ENCODE measurements at regions not wholly inside any gene's neighbourhood (a gene's known extent, or its start where the extent isn't known, plus 50 kb on each side); places are given as distances from the start of the nearest gene placed in this dataset.

GRCh38 chr11:116078101-116078591 lies 573.9 kb upstream of the CADM1 start:
- CTCF ChIA-PET, result no interaction called here
- in situ Hi-C loops (cut with HindIII; ENCODE audit: low pct_unique_long_range_greater_than_20kb, low sequenced_read_pairs), result no loop called here
- Histone ChIP-seq H3K27me3 (ENCODE audit: control insufficient read depth, insufficient read depth, low read length) (peaks cover 4% of the 10 kb centered on the region; the same call in 1 of the 2 replicates), H3K36me3 (ENCODE audit: control insufficient read depth, insufficient read depth, low read length) (no peaks in the 10 kb centered on the region), H3K9me3 (ENCODE audit: control insufficient read depth, insufficient read depth, low read depth, low read length) (no peaks in the 10 kb centered on the region), H3K4me3 (ENCODE audit: low read depth in 2 of 2, low read length in 2 of 2) (no peak overlapping the region), H3K27ac (ENCODE audit: low read length) (no peak overlapping the region), H3K4me1 (ENCODE audit: control insufficient read depth, insufficient read depth, low read length) (no peaks in the 10 kb centered on the region)
- BruUV-seq (replicated peaks), result no TSS peak
- TF ChIP-seq, protein P1, sequence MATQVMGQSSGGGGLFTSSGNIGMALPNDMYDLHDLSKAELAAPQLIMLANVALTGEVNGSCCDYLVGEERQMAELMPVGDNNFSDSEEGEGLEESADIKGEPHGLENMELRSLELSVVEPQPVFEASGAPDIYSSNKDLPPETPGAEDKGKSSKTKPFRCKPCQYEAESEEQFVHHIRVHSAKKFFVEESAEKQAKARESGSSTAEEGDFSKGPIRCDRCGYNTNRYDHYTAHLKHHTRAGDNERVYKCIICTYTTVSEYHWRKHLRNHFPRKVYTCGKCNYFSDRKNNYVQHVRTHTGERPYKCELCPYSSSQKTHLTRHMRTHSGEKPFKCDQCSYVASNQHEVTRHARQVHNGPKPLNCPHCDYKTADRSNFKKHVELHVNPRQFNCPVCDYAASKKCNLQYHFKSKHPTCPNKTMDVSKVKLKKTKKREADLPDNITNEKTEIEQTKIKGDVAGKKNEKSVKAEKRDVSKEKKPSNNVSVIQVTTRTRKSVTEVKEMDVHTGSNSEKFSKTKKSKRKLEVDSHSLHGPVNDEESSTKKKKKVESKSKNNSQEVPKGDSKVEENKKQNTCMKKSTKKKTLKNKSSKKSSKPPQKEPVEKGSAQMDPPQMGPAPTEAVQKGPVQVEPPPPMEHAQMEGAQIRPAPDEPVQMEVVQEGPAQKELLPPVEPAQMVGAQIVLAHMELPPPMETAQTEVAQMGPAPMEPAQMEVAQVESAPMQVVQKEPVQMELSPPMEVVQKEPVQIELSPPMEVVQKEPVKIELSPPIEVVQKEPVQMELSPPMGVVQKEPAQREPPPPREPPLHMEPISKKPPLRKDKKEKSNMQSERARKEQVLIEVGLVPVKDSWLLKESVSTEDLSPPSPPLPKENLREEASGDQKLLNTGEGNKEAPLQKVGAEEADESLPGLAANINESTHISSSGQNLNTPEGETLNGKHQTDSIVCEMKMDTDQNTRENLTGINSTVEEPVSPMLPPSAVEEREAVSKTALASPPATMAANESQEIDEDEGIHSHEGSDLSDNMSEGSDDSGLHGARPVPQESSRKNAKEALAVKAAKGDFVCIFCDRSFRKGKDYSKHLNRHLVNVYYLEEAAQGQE (IDR thresholded peaks at IDR 0.05; ENCODE audit: insufficient read depth in 1 of 2, low read depth in 2 of 2, low read length in 1 of 2), result no peak
- no peak for TF ChIP-seq TCF7L2 (IDR thresholded peaks at IDR 0.05; ENCODE audit: low read depth, low read length)
- TF ChIP-seq, protein P2, sequence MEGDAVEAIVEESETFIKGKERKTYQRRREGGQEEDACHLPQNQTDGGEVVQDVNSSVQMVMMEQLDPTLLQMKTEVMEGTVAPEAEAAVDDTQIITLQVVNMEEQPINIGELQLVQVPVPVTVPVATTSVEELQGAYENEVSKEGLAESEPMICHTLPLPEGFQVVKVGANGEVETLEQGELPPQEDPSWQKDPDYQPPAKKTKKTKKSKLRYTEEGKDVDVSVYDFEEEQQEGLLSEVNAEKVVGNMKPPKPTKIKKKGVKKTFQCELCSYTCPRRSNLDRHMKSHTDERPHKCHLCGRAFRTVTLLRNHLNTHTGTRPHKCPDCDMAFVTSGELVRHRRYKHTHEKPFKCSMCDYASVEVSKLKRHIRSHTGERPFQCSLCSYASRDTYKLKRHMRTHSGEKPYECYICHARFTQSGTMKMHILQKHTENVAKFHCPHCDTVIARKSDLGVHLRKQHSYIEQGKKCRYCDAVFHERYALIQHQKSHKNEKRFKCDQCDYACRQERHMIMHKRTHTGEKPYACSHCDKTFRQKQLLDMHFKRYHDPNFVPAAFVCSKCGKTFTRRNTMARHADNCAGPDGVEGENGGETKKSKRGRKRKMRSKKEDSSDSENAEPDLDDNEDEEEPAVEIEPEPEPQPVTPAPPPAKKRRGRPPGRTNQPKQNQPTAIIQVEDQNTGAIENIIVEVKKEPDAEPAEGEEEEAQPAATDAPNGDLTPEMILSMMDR (IDR thresholded peaks at IDR 0.05), result peak; percentile 67
- no peak for TF ChIP-seq SIN3A (IDR thresholded peaks at IDR 0.05; ENCODE audit: borderline replicate concordance, insufficient read depth, low read depth, low read length)
- no peak for TF ChIP-seq POLR2AphosphoS5 (IDR thresholded peaks at IDR 0.05; ENCODE audit: low read depth, low read length)
- DNase-seq (ENCODE audit: low read depth, low spot score) (peak; percentile 8), ATAC-seq (peak; percentile 65)
- POLR2A ChIA-PET, result no interaction called here
- intact Hi-C loops (cut with micrococcal nuclease; ENCODE audit: unreplicated experiment), result no loop called here

DNA sequence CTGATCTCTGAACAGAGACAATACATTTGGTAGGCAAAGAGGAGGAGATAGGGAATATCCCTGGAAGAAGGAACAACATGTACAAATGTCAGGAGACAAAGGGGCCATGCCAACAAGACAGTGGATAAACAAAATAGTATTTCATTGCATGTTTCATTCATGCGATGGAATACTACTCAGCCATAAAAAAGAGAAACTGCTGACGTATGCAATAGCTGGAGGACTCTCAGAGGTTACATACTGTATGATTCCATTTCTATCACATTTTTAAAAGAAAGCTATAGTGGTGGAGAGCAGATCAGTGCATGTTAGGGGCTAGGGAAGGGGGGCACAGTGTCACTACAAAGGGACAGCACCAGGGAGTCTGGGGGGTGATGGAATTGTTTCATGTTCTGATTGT lies 572.9 kb upstream of the CADM1 start:
- CTCF ChIA-PET, result no interaction called here
- intact Hi-C loops (cut with micrococcal nuclease; ENCODE audit: unreplicated experiment) (no loop called here), in situ Hi-C loops (cut with HindIII; ENCODE audit: low pct_unique_long_range_greater_than_20kb, low sequenced_read_pairs) (no loop called here)
- DNase-seq (ENCODE audit: low read depth, low spot score), result no peak
- POLR2A ChIA-PET, result no interaction called here
- Histone ChIP-seq H3K27ac (ENCODE audit: low read length) (no peak overlapping the region), H3K27me3 (ENCODE audit: control insufficient read depth, insufficient read depth, low read length) (peaks cover 4% of the 10 kb centered on the region; the same call in 1 of the 2 replicates), H3K4me3 (ENCODE audit: low read depth in 2 of 2, low read length in 2 of 2) (no peak overlapping the region), H3K36me3 (ENCODE audit: control insufficient read depth, insufficient read depth, low read length) (no peaks in the 10 kb centered on the region), H3K4me1 (ENCODE audit: control insufficient read depth, insufficient read depth, low read length) (no peaks in the 10 kb centered on the region), H3K9me3 (ENCODE audit: control insufficient read depth, insufficient read depth, low read depth, low read length) (no peaks in the 10 kb centered on the region)
- TF ChIP-seq TCF7L2 (IDR thresholded peaks at IDR 0.05; ENCODE audit: low read depth, low read length), result no peak
- no peak for TF ChIP-seq SIN3A (IDR thresholded peaks at IDR 0.05; ENCODE audit: borderline replicate concordance, insufficient read depth, low read depth, low read length)
- TF ChIP-seq, protein P2 (IDR thresholded peaks at IDR 0.05), result no peak
- no peak for TF ChIP-seq POLR2AphosphoS5 (IDR thresholded peaks at IDR 0.05; ENCODE audit: low read depth, low read length)
- TF ChIP-seq, protein P1 (IDR thresholded peaks at IDR 0.05; ENCODE audit: insufficient read depth in 1 of 2, low read depth in 2 of 2, low read length in 1 of 2), result no peak
- ATAC-seq, result no peak
- no TSS peak for BruUV-seq (replicated peaks)
